HEK293 (cell line): ENCODE measurements at regions not wholly inside any gene's neighbourhood (a gene's known extent, or its start where the extent isn't known, plus 50 kb on each side); places are given as distances from the start of the nearest gene placed in this dataset.

ENCODE experiments used
- BCL11B ChIP-seq: fragments of 450-650 bp; formaldehyde crosslinking; IDR thresholded peaks from 2 replicates; pipeline ENCODE4 v1.5.1; 2016; ENCODE audit warnings: low read depth, missing biosample characterization, missing genetic modification characterization
- GLI2 ChIP-seq: fragments of 450-650 bp; formaldehyde crosslinking; IDR thresholded peaks from 2 replicates; pipeline ENCODE4; 2017; ENCODE audit warnings: missing biosample characterization, missing genetic modification characterization, low read depth, borderline replicate concordance
- HOXA7 ChIP-seq: sonication (generic); formaldehyde crosslinking; IDR thresholded peaks from 2 replicates; pipeline ENCODE4 v1.8.1; 2022; ENCODE audit warnings: missing genetic modification reagents, borderline replicate concordance
- MZF1 ChIP-seq: fragments of 450-650 bp; formaldehyde crosslinking; IDR thresholded peaks from 2 replicates; pipeline ENCODE4 v1.5.1; 2017; ENCODE audit warnings: missing biosample characterization, missing genetic modification characterization, borderline replicate concordance
- OSR2 ChIP-seq: fragments of 450-650 bp; formaldehyde crosslinking; IDR thresholded peaks from 2 replicates; pipeline ENCODE4 v1.5.1; 2016; ENCODE audit warnings: missing biosample characterization, missing genetic modification characterization
- SCRT2 ChIP-seq: fragments of 450-650 bp; formaldehyde crosslinking; IDR thresholded peaks from 2 replicates; pipeline ENCODE4 v1.5.1; 2016; ENCODE audit warnings: missing biosample characterization, missing genetic modification characterization
- YY2 ChIP-seq: fragments of 450-650 bp; formaldehyde crosslinking; IDR thresholded peaks from 2 replicates; pipeline ENCODE4 v1.5.1; 2016; ENCODE audit warnings: missing biosample characterization, missing genetic modification characterization
- ZBTB17 ChIP-seq: fragments of 450-650 bp; formaldehyde crosslinking; IDR thresholded peaks from 2 replicates; pipeline ENCODE4 v1.5.1; 2016; ENCODE audit warnings: missing biosample characterization, missing genetic modification characterization
- ZFP37 ChIP-seq: fragments of 450-650 bp; formaldehyde crosslinking; IDR thresholded peaks from 2 replicates; pipeline ENCODE4 v1.5.1; 2016; ENCODE audit warnings: missing biosample characterization, missing genetic modification characterization
- ZFP41 ChIP-seq: fragments of 450-650 bp; formaldehyde crosslinking; IDR thresholded peaks from 2 replicates; pipeline ENCODE4 v1.5.1; 2016; ENCODE audit warnings: missing biosample characterization, missing genetic modification characterization, borderline replicate concordance
- ZNF132 ChIP-seq: fragments of 450-650 bp; formaldehyde crosslinking; IDR thresholded peaks from 2 replicates; pipeline ENCODE4 v1.5.1; 2017; ENCODE audit warnings: missing biosample characterization, missing genetic modification characterization, borderline replicate concordance
- ZNF133 ChIP-seq: fragments of 450-650 bp; formaldehyde crosslinking; IDR thresholded peaks from 2 replicates; pipeline ENCODE4 v1.5.1; 2016; ENCODE audit warnings: missing biosample characterization, missing genetic modification characterization
- ZNF146 ChIP-seq: fragments of 450-650 bp; formaldehyde crosslinking; IDR thresholded peaks from 2 replicates; pipeline ENCODE4 v1.5.1; 2016; ENCODE audit warnings: missing biosample characterization, missing genetic modification characterization
- ZNF16 ChIP-seq: fragments of 450-650 bp; formaldehyde crosslinking; IDR thresholded peaks from 2 replicates; pipeline ENCODE4 v1.5.1; 2016; ENCODE audit warnings: low read depth, missing biosample characterization, missing genetic modification characterization
- ZNF223 ChIP-seq: fragments of 450-650 bp; formaldehyde crosslinking; IDR thresholded peaks from 2 replicates; pipeline ENCODE4 v1.5.1; 2016; ENCODE audit warnings: missing biosample characterization, missing genetic modification characterization
- ZNF26 ChIP-seq: fragments of 450-650 bp; formaldehyde crosslinking; IDR thresholded peaks from 2 replicates; pipeline ENCODE4 v1.5.1; 2016; ENCODE audit warnings: missing biosample characterization, missing genetic modification characterization
- ZNF354C ChIP-seq: fragments of 450-650 bp; formaldehyde crosslinking; IDR thresholded peaks from 2 replicates; pipeline ENCODE4 v1.5.1; 2016; ENCODE audit warnings: missing biosample characterization, missing genetic modification characterization, low read depth, borderline replicate concordance
- ZNF404 ChIP-seq: fragments of 450-650 bp; formaldehyde crosslinking; IDR thresholded peaks from 2 replicates; pipeline ENCODE4 v1.5.1; 2017; ENCODE audit warnings: missing biosample characterization, missing genetic modification characterization
- ZNF514 ChIP-seq: fragments of 450-650 bp; formaldehyde crosslinking; IDR thresholded peaks from 2 replicates; pipeline ENCODE4 v1.5.1; 2016; ENCODE audit warnings: missing biosample characterization, missing genetic modification characterization
- ZNF518A ChIP-seq: fragments of 450-650 bp; formaldehyde crosslinking; conservative IDR thresholded peaks from 2 replicates; pipeline ENCODE4 v1.5.1; 2016; ENCODE audit warnings: low read depth, missing biosample characterization, missing genetic modification characterization
- ZNF548 ChIP-seq: fragments of 450-650 bp; formaldehyde crosslinking; IDR thresholded peaks from 2 replicates; pipeline ENCODE4 v1.5.1; 2016; ENCODE audit warnings: missing biosample characterization, missing genetic modification characterization
- ZNF558 ChIP-seq: fragments of 450-650 bp; formaldehyde crosslinking; IDR thresholded peaks from 2 replicates; pipeline ENCODE4 v1.5.1; 2016; ENCODE audit warnings: missing biosample characterization, missing genetic modification characterization
- ZNF571 ChIP-seq: fragments of 450-650 bp; formaldehyde crosslinking; IDR thresholded peaks from 2 replicates; pipeline ENCODE4 v1.5.0; 2017; ENCODE audit warnings: missing biosample characterization, missing genetic modification characterization
- ZNF585B ChIP-seq: fragments of 450-650 bp; formaldehyde crosslinking; IDR thresholded peaks from 2 replicates; pipeline ENCODE4 v1.5.1; 2016; ENCODE audit warnings: missing biosample characterization, missing genetic modification characterization
- ZNF660 ChIP-seq: fragments of 450-650 bp; IDR thresholded peaks from 2 replicates; pipeline ENCODE4 v1.5.1; 2018; ENCODE audit warnings: missing biosample characterization, mild to moderate bottlenecking, missing genetic modification characterization
- ZNF843 ChIP-seq: fragments of 450-650 bp; formaldehyde crosslinking; IDR thresholded peaks from 2 replicates; pipeline ENCODE4 v1.5.1; 2016; ENCODE audit warnings: missing biosample characterization, missing genetic modification characterization
- ZSCAN16 ChIP-seq: fragments of 450-650 bp; formaldehyde crosslinking; IDR thresholded peaks from 2 replicates; pipeline ENCODE4 v1.5.1; 2016; ENCODE audit warnings: missing biosample characterization, missing genetic modification characterization
- ZSCAN23 ChIP-seq: fragments of 450-650 bp; formaldehyde crosslinking; IDR thresholded peaks from 2 replicates; pipeline ENCODE4 v1.5.1; 2016; ENCODE audit warnings: missing biosample characterization, missing genetic modification characterization
- TF ChIP-seq, protein P1 (sequence below): fragments of 450-650 bp; formaldehyde crosslinking; conservative IDR thresholded peaks from 2 replicates; pipeline ENCODE4 v1.5.1; 2016; ENCODE audit warnings: low read depth, missing biosample characterization, missing genetic modification characterization
- TF ChIP-seq, protein P2 (sequence below): fragments of 450-650 bp; formaldehyde crosslinking; IDR thresholded peaks from 2 replicates; pipeline ENCODE4 v1.5.1; 2016; ENCODE audit warnings: missing biosample characterization, missing genetic modification characterization

- TF ChIP-seq ZNF132 (no peak), ZNF585B (no peak), HOXA7 (CRISPR knock-in tag) (no peak), ZNF558 (tag by site-specific recombination) (no peak; the same call in 1 of the 2 replicates), YY2 (no peak), ZNF514 (tag by site-specific recombination) (no peak), ZNF223 (tag by site-specific recombination) (no peak), ZBTB17 (tag by site-specific recombination) (peak; percentile 78), ZNF354C (no peak), ZNF660 (tag by site-specific recombination) (peak; percentile 68; the same call in 1 of the 2 replicates), OSR2 (tag by site-specific recombination) (no peak), ZNF404 (tag by site-specific recombination) (no peak), SCRT2 (tag by site-specific recombination) (peak; percentile 98), MZF1 (tag by site-specific recombination) (no peak), BCL11B (tag by site-specific recombination) (no peak), ZNF518A (tag by site-specific recombination) (peak; percentile 55; the same call in 1 of the 2 replicates), ZNF548 (no peak), ZNF146 (no peak), ZNF571 (tag by site-specific recombination) (no peak), ZNF133 (no peak), ZSCAN16 (tag by site-specific recombination) (no peak), ZNF16 (tag by site-specific recombination) (no peak), GLI2 (tag by site-specific recombination) (no peak), ZSCAN23 (tag by site-specific recombination) (no peak), ZFP41 (tag by site-specific recombination) (no peak), ZNF843 (no peak), ZFP37 (tag by site-specific recombination) (0 out of 2 replicates have a peak, but pooled peaks have one; percentile 34), ZNF26 (tag by site-specific recombination) (no peak)
- TF ChIP-seq, protein P1, sequence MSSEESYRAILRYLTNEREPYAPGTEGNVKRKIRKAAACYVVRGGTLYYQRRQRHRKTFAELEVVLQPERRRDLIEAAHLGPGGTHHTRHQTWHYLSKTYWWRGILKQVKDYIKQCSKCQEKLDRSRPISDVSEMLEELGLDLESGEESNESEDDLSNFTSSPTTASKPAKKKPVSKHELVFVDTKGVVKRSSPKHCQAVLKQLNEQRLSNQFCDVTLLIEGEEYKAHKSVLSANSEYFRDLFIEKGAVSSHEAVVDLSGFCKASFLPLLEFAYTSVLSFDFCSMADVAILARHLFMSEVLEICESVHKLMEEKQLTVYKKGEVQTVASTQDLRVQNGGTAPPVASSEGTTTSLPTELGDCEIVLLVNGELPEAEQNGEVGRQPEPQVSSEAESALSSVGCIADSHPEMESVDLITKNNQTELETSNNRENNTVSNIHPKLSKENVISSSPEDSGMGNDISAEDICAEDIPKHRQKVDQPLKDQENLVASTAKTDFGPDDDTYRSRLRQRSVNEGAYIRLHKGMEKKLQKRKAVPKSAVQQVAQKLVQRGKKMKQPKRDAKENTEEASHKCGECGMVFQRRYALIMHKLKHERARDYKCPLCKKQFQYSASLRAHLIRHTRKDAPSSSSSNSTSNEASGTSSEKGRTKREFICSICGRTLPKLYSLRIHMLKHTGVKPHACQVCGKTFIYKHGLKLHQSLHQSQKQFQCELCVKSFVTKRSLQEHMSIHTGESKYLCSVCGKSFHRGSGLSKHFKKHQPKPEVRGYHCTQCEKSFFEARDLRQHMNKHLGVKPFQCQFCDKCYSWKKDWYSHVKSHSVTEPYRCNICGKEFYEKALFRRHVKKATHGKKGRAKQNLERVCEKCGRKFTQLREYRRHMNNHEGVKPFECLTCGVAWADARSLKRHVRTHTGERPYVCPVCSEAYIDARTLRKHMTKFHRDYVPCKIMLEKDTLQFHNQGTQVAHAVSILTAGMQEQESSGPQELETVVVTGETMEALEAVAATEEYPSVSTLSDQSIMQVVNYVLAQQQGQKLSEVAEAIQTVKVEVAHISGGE (tag by site-specific recombination) = no peak
- TF ChIP-seq, protein P2, sequence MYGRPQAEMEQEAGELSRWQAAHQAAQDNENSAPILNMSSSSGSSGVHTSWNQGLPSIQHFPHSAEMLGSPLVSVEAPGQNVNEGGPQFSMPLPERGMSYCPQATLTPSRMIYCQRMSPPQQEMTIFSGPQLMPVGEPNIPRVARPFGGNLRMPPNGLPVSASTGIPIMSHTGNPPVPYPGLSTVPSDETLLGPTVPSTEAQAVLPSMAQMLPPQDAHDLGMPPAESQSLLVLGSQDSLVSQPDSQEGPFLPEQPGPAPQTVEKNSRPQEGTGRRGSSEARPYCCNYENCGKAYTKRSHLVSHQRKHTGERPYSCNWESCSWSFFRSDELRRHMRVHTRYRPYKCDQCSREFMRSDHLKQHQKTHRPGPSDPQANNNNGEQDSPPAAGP (tag by site-specific recombination) = no peak
These were observed 246.1 kb upstream of the TUT7 start (continued) for GRCh38 chr9:86600291-86600690.
